ENCODE measurements at regions not wholly inside any gene's neighbourhood (a gene's known extent, or its start where the extent isn't known, plus 50 kb on each side); places are given as distances from the start of the nearest gene placed in this dataset.

- Histone ChIP-seq H3K27me3 (replicated peaks; ENCODE audit: insufficient read depth) (no peaks in the 10 kb centered on the region), H3K4me1 (ENCODE audit: control insufficient read depth in 1 of 2, low read depth in 2 of 2) (no peaks in the 10 kb centered on the region), H3K4me3 (no peak overlapping the region), H3K36me3 (no peaks in the 10 kb centered on the region), H3K27ac (no peak overlapping the region), H3K9me3 (no peaks in the 10 kb centered on the region)
- TF ChIP-seq, protein P1, sequence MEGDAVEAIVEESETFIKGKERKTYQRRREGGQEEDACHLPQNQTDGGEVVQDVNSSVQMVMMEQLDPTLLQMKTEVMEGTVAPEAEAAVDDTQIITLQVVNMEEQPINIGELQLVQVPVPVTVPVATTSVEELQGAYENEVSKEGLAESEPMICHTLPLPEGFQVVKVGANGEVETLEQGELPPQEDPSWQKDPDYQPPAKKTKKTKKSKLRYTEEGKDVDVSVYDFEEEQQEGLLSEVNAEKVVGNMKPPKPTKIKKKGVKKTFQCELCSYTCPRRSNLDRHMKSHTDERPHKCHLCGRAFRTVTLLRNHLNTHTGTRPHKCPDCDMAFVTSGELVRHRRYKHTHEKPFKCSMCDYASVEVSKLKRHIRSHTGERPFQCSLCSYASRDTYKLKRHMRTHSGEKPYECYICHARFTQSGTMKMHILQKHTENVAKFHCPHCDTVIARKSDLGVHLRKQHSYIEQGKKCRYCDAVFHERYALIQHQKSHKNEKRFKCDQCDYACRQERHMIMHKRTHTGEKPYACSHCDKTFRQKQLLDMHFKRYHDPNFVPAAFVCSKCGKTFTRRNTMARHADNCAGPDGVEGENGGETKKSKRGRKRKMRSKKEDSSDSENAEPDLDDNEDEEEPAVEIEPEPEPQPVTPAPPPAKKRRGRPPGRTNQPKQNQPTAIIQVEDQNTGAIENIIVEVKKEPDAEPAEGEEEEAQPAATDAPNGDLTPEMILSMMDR (IDR thresholded peaks at IDR 0.05): no peak
- no peak for DNase-seq (ENCODE audit: low spot score)
- no peak for ATAC-seq (ENCODE audit: insufficient number of reproducible peaks, low FRiP score, low read depth)
These were observed 265.9 kb upstream of the SALL1 start for GRCh38 chr16:51416926-51417325.

- Histone ChIP-seq H3K4me3 (no peak overlapping the region), H3K4me1 (ENCODE audit: control insufficient read depth in 1 of 2, low read depth in 2 of 2) (no peaks in the 10 kb centered on the region), H3K27me3 (replicated peaks; ENCODE audit: insufficient read depth) (no peaks in the 10 kb centered on the region), H3K36me3 (no peaks in the 10 kb centered on the region), H3K9me3 (no peaks in the 10 kb centered on the region), H3K27ac (no peak overlapping the region)
- TF ChIP-seq, protein P1 (IDR thresholded peaks at IDR 0.05): no peak
- ATAC-seq (ENCODE audit: insufficient number of reproducible peaks, low FRiP score, low read depth) (no peak), DNase-seq (ENCODE audit: low spot score) (no peak)
These were observed 259.1 kb upstream of the SALL1 start for GRCh38 chr16:51410125-51410524.

GRCh38 chr16:51409001-51409675 is 258.1 kb upstream of the SALL1 start:
- H3K4me3 ChIP-seq: no peak overlapping the region
- DNase-seq (ENCODE audit: low spot score) (no peak), ATAC-seq (ENCODE audit: insufficient number of reproducible peaks, low FRiP score, low read depth) (no peak)
- H3K27ac ChIP-seq: no peak overlapping the region
- no peaks in the 10 kb centered on the region for H3K4me1 ChIP-seq (ENCODE audit: control insufficient read depth in 1 of 2, low read depth in 2 of 2)
- TF ChIP-seq, protein P1 (IDR thresholded peaks at IDR 0.05): no peak
- H3K36me3 ChIP-seq: no peaks in the 10 kb centered on the region
- H3K9me3 ChIP-seq: no peaks in the 10 kb centered on the region
- no peaks in the 10 kb centered on the region for H3K27me3 ChIP-seq (replicated peaks; ENCODE audit: insufficient read depth)

DNA sequence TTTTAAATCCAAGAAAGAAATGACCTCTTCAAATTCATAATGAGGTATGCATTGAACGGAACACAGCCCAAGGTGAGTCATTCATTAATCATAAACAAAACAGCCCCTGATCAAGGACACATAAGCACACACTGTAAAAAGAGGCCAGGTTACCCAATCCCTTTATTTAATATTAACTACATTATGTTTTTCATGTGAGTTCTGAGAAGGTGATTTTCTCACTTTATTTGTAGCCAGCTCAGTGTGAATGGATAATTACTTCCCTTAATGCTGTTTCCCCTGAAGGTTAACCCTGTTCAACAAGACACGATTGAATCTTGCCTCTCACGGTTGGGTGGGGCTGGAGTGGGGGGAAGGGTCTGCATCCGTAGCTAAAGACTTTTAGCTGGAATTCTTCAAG is 257.3 kb upstream of the SALL1 start:
- TF ChIP-seq, protein P1 (IDR thresholded peaks at IDR 0.05): no peak
- Histone ChIP-seq H3K9me3 (no peaks in the 10 kb centered on the region), H3K36me3 (no peaks in the 10 kb centered on the region), H3K4me3 (no peak overlapping the region), H3K27me3 (replicated peaks; ENCODE audit: insufficient read depth) (no peaks in the 10 kb centered on the region), H3K4me1 (ENCODE audit: control insufficient read depth in 1 of 2, low read depth in 2 of 2) (no peaks in the 10 kb centered on the region), H3K27ac (no peak overlapping the region)
- ATAC-seq (ENCODE audit: insufficient number of reproducible peaks, low FRiP score, low read depth) (no peak), DNase-seq (ENCODE audit: low spot score) (no peak)

DNA sequence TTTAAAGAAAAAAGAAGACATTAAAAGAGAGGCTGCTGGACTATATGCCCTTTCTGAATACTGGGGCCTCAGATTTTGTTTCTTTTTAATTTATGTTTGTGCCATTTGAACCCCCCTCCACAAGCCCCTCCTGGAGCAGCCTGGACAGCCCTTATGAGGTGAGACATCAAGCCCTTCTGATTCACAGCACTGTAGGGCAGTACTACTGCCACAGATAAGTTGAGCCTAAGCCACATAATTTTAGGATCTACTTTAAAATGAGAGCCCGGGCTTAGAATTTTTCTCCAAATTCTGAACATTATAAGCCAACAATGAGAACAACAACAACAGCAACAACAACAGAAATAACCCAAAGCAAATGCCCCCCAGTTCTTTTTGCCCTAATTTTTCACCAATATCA is 256.9 kb upstream of the SALL1 start:
- H3K36me3 ChIP-seq: no peaks in the 10 kb centered on the region
- ATAC-seq (ENCODE audit: insufficient number of reproducible peaks, low FRiP score, low read depth) (no peak), DNase-seq (ENCODE audit: low spot score) (no peak)
- no peak overlapping the region for H3K4me3 ChIP-seq
- H3K4me1 ChIP-seq (ENCODE audit: control insufficient read depth in 1 of 2, low read depth in 2 of 2): no peaks in the 10 kb centered on the region
- no peaks in the 10 kb centered on the region for H3K27me3 ChIP-seq (replicated peaks; ENCODE audit: insufficient read depth)
- H3K27ac ChIP-seq: no peak overlapping the region
- TF ChIP-seq, protein P1 (IDR thresholded peaks at IDR 0.05): no peak
- no peaks in the 10 kb centered on the region for H3K9me3 ChIP-seq

All from thoracic aorta (tissue), 2 donors.